GM19035 (cell line): ENCODE measurements at regions not wholly inside any gene's neighbourhood (a gene's known extent, or its start where the extent isn't known, plus 50 kb on each side); places are given as distances from the start of the nearest gene placed in this dataset.
"Not testable (repeated sequence)": the region's sequence is repeated elsewhere in the genome, so short reads cannot be mapped to it uniquely, and the experiment has no call there.

Experiments
- ATAC-seq: cut with Tn5 transposase; IDR thresholded peaks from one replicate; pipeline ENCODE4 v1.9.1; 2021; ENCODE audit not compliant: unreplicated experiment

GRCh38 chr16:86857807-86858206, 279.5 kb downstream of the FOXL1 start:
- no peak for ATAC-seq

- no peak for ATAC-seq
Measured at GRCh38 chr16:86858501-86858900, 280.2 kb downstream of the FOXL1 start.

GRCh38 chr16:86861270-86861858, 283.0 kb downstream of the FOXL1 start:
- not testable (repeated sequence) for ATAC-seq

- no peak for ATAC-seq
Measured at GRCh38 chr16:86862595-86863280, 284.4 kb downstream of the FOXL1 start.

- no peak for ATAC-seq
Measured at GRCh38 chr16:86863609-86864008, 285.3 kb downstream of the FOXL1 start.

- no peak for ATAC-seq
Measured at GRCh38 chr16:86864586-86864985, 286.2 kb downstream of the FOXL1 start.

GRCh38 chr16:86865851-86866662, 287.7 kb downstream of the FOXL1 start:
- no peak for ATAC-seq

- no peak for ATAC-seq
Measured at GRCh38 chr16:86866986-86867722, 288.8 kb downstream of the FOXL1 start.

GRCh38 chr16:86868070-86868469, 289.7 kb downstream of the FOXL1 start:
- no peak for ATAC-seq

GRCh38 chr16:86868786-86869185, 290.4 kb downstream of the FOXL1 start:
- ATAC-seq = no peak

GRCh38 chr16:86869288-86870022, 291.1 kb downstream of the FOXL1 start:
- ATAC-seq = no peak

GRCh38 chr16:86870380-86870779, 292.0 kb downstream of the FOXL1 start:
- no peak for ATAC-seq

GRCh38 chr16:86872131-86872530, 293.8 kb downstream of the FOXL1 start:
- ATAC-seq = no peak

GRCh38 chr16:86872833-86873232, 294.5 kb downstream of the FOXL1 start:
- ATAC-seq = no peak

- no peak for ATAC-seq
Measured at GRCh38 chr16:86874141-86874540, 295.8 kb downstream of the FOXL1 start.

GRCh38 chr16:86876499-86876898, 298.1 kb downstream of the FOXL1 start:
- ATAC-seq = no peak

GRCh38 chr16:86877108-86877507, 298.8 kb downstream of the FOXL1 start:
- no peak for ATAC-seq

- no peak for ATAC-seq
Measured at GRCh38 chr16:86877835-86878234, 299.5 kb downstream of the FOXL1 start.

- ATAC-seq = no peak
Measured at GRCh38 chr16:86878236-86879080, 300.1 kb downstream of the FOXL1 start.

GRCh38 chr16:86879268-86879667, 300.9 kb downstream of the FOXL1 start:
- no peak for ATAC-seq
